HEK293 (cell line): ENCODE measurements at regions not wholly inside any gene's neighbourhood (a gene's known extent, or its start where the extent isn't known, plus 50 kb on each side); places are given as distances from the start of the nearest gene placed in this dataset.

Source experiments
- CTCF ChIP-seq: fragments of 450-650 bp; formaldehyde crosslinking; IDR thresholded peaks from 2 replicates; pipeline ENCODE4 v1.5.1; 2016; ENCODE audit warnings: missing biosample characterization, missing genetic modification characterization
- TCF7L2 ChIP-seq: IDR thresholded peaks from 2 replicates; pipeline ENCODE4 v1.6.1; 2011; ENCODE audit warnings: low read depth, mild to moderate bottlenecking, inconsistent platforms, low read length, moderate library complexity, borderline replicate concordance
- ZBTB20 ChIP-seq: fragments of 450-650 bp; formaldehyde crosslinking; IDR thresholded peaks from 2 replicates; pipeline ENCODE4 v1.5.1; 2016; ENCODE audit warnings: missing biosample characterization, missing genetic modification characterization
- ZBTB6 ChIP-seq: fragments of 450-650 bp; formaldehyde crosslinking; IDR thresholded peaks from 2 replicates; pipeline ENCODE4 v1.5.1; 2017; ENCODE audit warnings: missing biosample characterization, missing genetic modification characterization
- ZNF266 ChIP-seq: fragments of 450-650 bp; formaldehyde crosslinking; IDR thresholded peaks from 2 replicates; pipeline ENCODE4 v1.5.1; 2016; ENCODE audit warnings: missing biosample characterization, missing genetic modification characterization, low read depth
- ZNF274 ChIP-seq, 2 experiments: fragments of 200-500 bp in 1 of 2; fragments of 450-650 bp in 1 of 2; sonication (Bioruptor generic) in 1 of 2; formaldehyde crosslinking in 1 of 2; IDR thresholded peaks; 2 replicates each; pipeline versions ENCODE4 v1.5.1 to v1.6.1; 2014 to 2016; ENCODE audit warnings: borderline replicate concordance in 1 of 2, inconsistent platforms in 1 of 2, low read length in 1 of 2, missing biosample characterization in 1 of 2, missing genetic modification characterization in 1 of 2
- ZNF302 ChIP-seq: fragments of 450-650 bp; formaldehyde crosslinking; IDR thresholded peaks from 2 replicates; pipeline ENCODE4 v1.5.1; 2016; ENCODE audit warnings: missing biosample characterization, missing genetic modification characterization, low read depth
- ZNF596 ChIP-seq: fragments of 450-650 bp; IDR thresholded peaks from 2 replicates; pipeline ENCODE4 v1.5.0; 2018; ENCODE audit warnings: missing biosample characterization, mild to moderate bottlenecking, missing genetic modification characterization, moderate library complexity

- no peak for TF ChIP-seq ZNF266
- TF ChIP-seq CTCF (tag by site-specific recombination): no peak
- no peak for TF ChIP-seq ZBTB6 (tag by site-specific recombination)
- no peak for TF ChIP-seq ZNF274 (IDR thresholded peaks at IDR 0.05; ENCODE audit: low read length)
- no peak for TF ChIP-seq ZNF274 (tag by site-specific recombination; IDR thresholded peaks at IDR 0.05; ENCODE audit: borderline replicate concordance)
- no peak for TF ChIP-seq TCF7L2
- no peak for TF ChIP-seq ZNF596 (tag by site-specific recombination)
- TF ChIP-seq ZNF302 (tag by site-specific recombination): no peak
- no peak for TF ChIP-seq ZBTB20
Measured at GRCh38 chr4:125787707-125788106, 473.0 kb downstream of the FAT4 start.
